ENCODE measurements at regions not wholly inside any gene's neighbourhood (a gene's known extent, or its start where the extent isn't known, plus 50 kb on each side); places are given as distances from the start of the nearest gene placed in this dataset.

GRCh38 chr9:81116340-81117137 is 572.8 kb downstream of the TLE1 start:
- Histone ChIP-seq H3K27me3 (no peaks in the 10 kb centered on the region), H3K9me3 (no peaks in the 10 kb centered on the region), H3K4me1 (peaks cover 0 to 8% (median 0%) of the 10 kb centered on the region in 4 donors), H3K4me3 (no peak overlapping the region), H3K36me3 (no peaks in the 10 kb centered on the region), H3K27ac (replicated peaks in 1 of 4) (no peak overlapping the region)
- WGBS = 75% methylated on average over 7 of the region's 7 CpGs
- DNase-seq (ENCODE audit: extremely low spot score) = no peak
- intact Hi-C loops (cut with DNase I) = no loop called here
- TF ChIP-seq POLR2AphosphoS5 (IDR thresholded peaks at IDR 0.05) = no peak
- no peak for TF ChIP-seq POLR2A (IDR thresholded peaks at IDR 0.05; ENCODE audit: low read depth)
- no peak for TF ChIP-seq EP300 (IDR thresholded peaks at IDR 0.05)
- TF ChIP-seq CTCF (IDR thresholded peaks at IDR 0.05) = no peak

- Histone ChIP-seq H3K27me3 (no peaks in the 10 kb centered on the region), H3K36me3 (no peaks in the 10 kb centered on the region), H3K27ac (replicated peaks in 1 of 4) (no peak overlapping the region), H3K9me3 (no peaks in the 10 kb centered on the region), H3K4me3 (no peak overlapping the region), H3K4me1 (peaks cover 0 to 8% (median 0%) of the 10 kb centered on the region in 4 donors)
- WGBS = 69% methylated on average over 7 of the region's 7 CpGs
- intact Hi-C loops (cut with DNase I) = no loop called here
- no peak for DNase-seq (ENCODE audit: extremely low spot score)
- TF ChIP-seq POLR2AphosphoS5 (IDR thresholded peaks at IDR 0.05) = no peak
- no peak for TF ChIP-seq POLR2A (IDR thresholded peaks at IDR 0.05; ENCODE audit: low read depth)
- TF ChIP-seq CTCF (IDR thresholded peaks at IDR 0.05) = no peak
- TF ChIP-seq EP300 (IDR thresholded peaks at IDR 0.05) = no peak
Observed at GRCh38 chr9:81113453-81114124, 575.8 kb downstream of the TLE1 start.

GRCh38 chr9:81112627-81113452 is 576.5 kb downstream of the TLE1 start:
- H3K9me3 ChIP-seq = no peaks in the 10 kb centered on the region
- no peaks in the 10 kb centered on the region for H3K36me3 ChIP-seq
- TF ChIP-seq POLR2A (IDR thresholded peaks at IDR 0.05; ENCODE audit: low read depth) = no peak
- TF ChIP-seq EP300 (IDR thresholded peaks at IDR 0.05) = no peak
- TF ChIP-seq CTCF (IDR thresholded peaks at IDR 0.05) = no peak
- no peak for TF ChIP-seq POLR2AphosphoS5 (IDR thresholded peaks at IDR 0.05)
- peaks cover 0 to 8% (median 0%) of the 10 kb centered on the region in 4 donors for H3K4me1 ChIP-seq
- H3K4me3 ChIP-seq = no peak overlapping the region
- H3K27me3 ChIP-seq = no peaks in the 10 kb centered on the region
- no peak for DNase-seq (ENCODE audit: extremely low spot score)
- H3K27ac ChIP-seq (replicated peaks in 1 of 4) = no peak overlapping the region
- WGBS = 76% methylated on average over 7 of the region's 7 CpGs
- intact Hi-C loops (cut with DNase I) = no loop called here

GRCh38 chr9:81108821-81109220 is 580.5 kb downstream of the TLE1 start:
- no peaks in the 10 kb centered on the region for H3K9me3 ChIP-seq
- no peak for DNase-seq (ENCODE audit: extremely low spot score)
- no peaks in the 10 kb centered on the region for H3K27me3 ChIP-seq
- H3K4me3 ChIP-seq = no peak overlapping the region
- 97% methylated on average over 1 of the region's 1 CpG for WGBS
- no peaks in the 10 kb centered on the region for H3K36me3 ChIP-seq
- no peaks in the 10 kb centered on the region for H3K4me1 ChIP-seq
- TF ChIP-seq POLR2AphosphoS5 (IDR thresholded peaks at IDR 0.05) (no peak), EP300 (IDR thresholded peaks at IDR 0.05) (no peak), CTCF (IDR thresholded peaks at IDR 0.05) (no peak), POLR2A (IDR thresholded peaks at IDR 0.05; ENCODE audit: low read depth) (no peak)
- H3K27ac ChIP-seq (replicated peaks in 1 of 4) = no peak overlapping the region
- intact Hi-C loops (cut with DNase I) = no loop called here
